Right renal pelvis (tissue), 4 donors: ENCODE measurements at regions not wholly inside any gene's neighbourhood (a gene's known extent, or its start where the extent isn't known, plus 50 kb on each side); places are given as distances from the start of the nearest gene placed in this dataset.

Source experiments
- DNase-seq, 4 donors: peaks; one replicate each; pipeline ENCODE4 v3.0.0-alpha.2; 2013; ENCODE audit warnings: low read depth in 4 of 4, low spot score in 3 of 4, missing footprints in 1 of 4

GRCh38 chr5:54927097-54927746 is 58.2 kb downstream of the ESM1 start:
- no peak for DNase-seq

GRCh38 chr5:54924487-54924886 is 60.9 kb downstream of the ESM1 start:
- no peak for DNase-seq

- DNase-seq: no peak
Measured at GRCh38 chr5:54917323-54917722, 68.1 kb downstream of the ESM1 start.

GRCh38 chr5:54915466-54916027 is 69.8 kb downstream of the ESM1 start:
- DNase-seq: no peak

GRCh38 chr5:54912021-54912420 is 73.4 kb downstream of the ESM1 start:
- no peak for DNase-seq

GRCh38 chr5:54909911-54910870 is 75.2 kb downstream of the ESM1 start:
- DNase-seq: no peak

GRCh38 chr5:54908774-54909525 is 76.4 kb downstream of the ESM1 start:
- DNase-seq: no peak

- DNase-seq: peak in 3 of 4 donors; percentile 60 to 69 (median 63)
Measured at GRCh38 chr5:54905942-54906537, 79.4 kb downstream of the ESM1 start.

- no peak for DNase-seq
Measured at GRCh38 chr5:54905246-54905795, 80.1 kb downstream of the ESM1 start.

- no peak for DNase-seq
Measured at GRCh38 chr5:54904425-54904824, 81.0 kb downstream of the ESM1 start.

GRCh38 chr5:54902791-54903473 is 82.5 kb downstream of the ESM1 start:
- no peak for DNase-seq

GRCh38 chr5:54900984-54901725 is 84.2 kb downstream of the ESM1 start:
- no peak for DNase-seq

GRCh38 chr5:54897001-54897400 is 88.4 kb downstream of the ESM1 start:
- DNase-seq: no peak

- DNase-seq: no peak
Measured at GRCh38 chr5:54895816-54896341, 89.5 kb downstream of the ESM1 start.

GRCh38 chr5:54894957-54895815 is 90.2 kb downstream of the ESM1 start:
- no peak for DNase-seq

- DNase-seq: peak in 1 of 4 donors; percentile 69
Measured at GRCh38 chr5:54889826-54890225, 95.6 kb downstream of the ESM1 start.

- DNase-seq: no peak
Measured at GRCh38 chr5:54887663-54888062, 97.7 kb downstream of the ESM1 start.

- DNase-seq: no peak
Measured at GRCh38 chr5:54886866-54887265, 98.5 kb downstream of the ESM1 start.
